ENCODE measurements at regions not wholly inside any gene's neighbourhood (a gene's known extent, or its start where the extent isn't known, plus 50 kb on each side); places are given as distances from the start of the nearest gene placed in this dataset.

DNA sequence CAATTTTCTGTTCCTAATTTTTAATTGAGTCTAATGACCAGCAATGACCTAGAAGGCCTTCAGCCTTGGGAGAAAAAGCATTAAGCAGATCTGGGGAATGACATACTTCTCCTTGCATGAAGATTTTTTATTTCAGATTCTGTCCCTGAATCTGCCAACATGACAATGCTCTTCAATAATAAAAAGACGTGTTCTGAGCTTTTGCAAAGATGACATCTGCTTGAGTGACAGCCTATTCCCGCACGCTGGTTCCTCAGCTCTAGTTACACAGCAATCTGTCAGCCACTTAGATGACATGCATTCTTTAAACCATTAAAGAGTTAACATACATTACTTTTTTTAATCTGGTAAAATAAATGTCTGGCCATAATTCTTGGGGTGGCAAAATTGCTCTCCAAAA, 129.3 kb upstream of the CDH6 start:
- WGBS, 2 experiments (ENCODE audit: extremely low coverage in 1 of 2, insufficient coverage in 1 of 2, insufficient read length in 1 of 2, insufficient replicate concordance in 2 of 2, low coverage in 1 of 2, low lambda C conversion rate in 2 of 2, missing lambda C conversion rate in 1 of 2): 93% methylated on average over 3 of the region's 3 CpGs; no CpG with 5 or more reads in 1 of the 2 experiments
- Histone ChIP-seq H3K9ac (replicated peaks in 1 of 4; ENCODE audit: extremely low read depth in 1 of 4, low read depth in 3 of 4, low read length in 3 of 4) (no peak overlapping the region), H2BK120ac (replicated peaks; ENCODE audit: low read depth, low read length) (no peak overlapping the region), H3K18ac (ENCODE audit: extremely low read depth, low read length) (no peak overlapping the region), H3K9me3 (ENCODE audit: insufficient read depth in 2 of 2, low read depth in 1 of 2, low read length in 1 of 2) (no peaks in the 10 kb centered on the region), H3K4me2 (ENCODE audit: insufficient read depth in 1 of 2, low read depth in 2 of 2, low read length in 2 of 2) (no peak overlapping the region), H3K4me1 (replicated peaks in 1 of 4; ENCODE audit: control insufficient read depth in 3 of 4, insufficient read depth in 4 of 4, low read length in 3 of 4) (no peaks in the 10 kb centered on the region), H4K20me1 (replicated peaks in 1 of 2; ENCODE audit: control insufficient read depth in 1 of 2, insufficient read depth in 2 of 2, low read length in 2 of 2) (no peaks in the 10 kb centered on the region), H3K79me2 (ENCODE audit: control insufficient read depth in 1 of 2, insufficient read depth in 2 of 2, low read length in 2 of 2) (no peaks in the 10 kb centered on the region), H3K27me3 (replicated peaks in 1 of 4; ENCODE audit: control insufficient read depth in 3 of 4, extremely low read depth in 1 of 4, insufficient read depth in 3 of 4, low read length in 3 of 4) (no peaks in the 10 kb centered on the region), H2AFZ (ENCODE audit: low read length) (no peak overlapping the region), H3K4me3 (ENCODE audit: extremely low read depth in 1 of 4, insufficient read depth in 2 of 4, low read depth in 3 of 4, low read length in 4 of 4) (no peak overlapping the region), H4K91ac (replicated peaks; ENCODE audit: insufficient read length, low read length) (no peak overlapping the region), H3K27ac (ENCODE audit: low read depth, low read length) (no peak overlapping the region), H3K56ac (replicated peaks; ENCODE audit: insufficient read length, low read depth, low read length) (no peak overlapping the region), H4K8ac (ENCODE audit: extremely low read depth, insufficient read depth, low read length) (no peak overlapping the region), H2BK20ac (ENCODE audit: low read length) (no peak overlapping the region), H3K14ac (ENCODE audit: insufficient read length) (no peak overlapping the region), H3K4ac (replicated peaks; ENCODE audit: insufficient read length, low read depth, low read length) (no peak overlapping the region), H3K23me2 (ENCODE audit: low read depth, low read length) (no peaks in the 10 kb centered on the region), H2BK12ac (ENCODE audit: low read depth, low read length) (no peak overlapping the region), H3K79me1 (ENCODE audit: low read depth, low read length) (no peaks in the 10 kb centered on the region), H2BK5ac (ENCODE audit: low read depth, low read length) (no peak overlapping the region), H3K23ac (ENCODE audit: insufficient read length) (no peak overlapping the region), H4K5ac (ENCODE audit: insufficient read length, low read depth, low read length) (no peak overlapping the region), H2AK5ac (ENCODE audit: low read depth, low read length) (no peak overlapping the region), H2BK15ac (ENCODE audit: low read length) (no peak overlapping the region), H3K36me3 (ENCODE audit: control insufficient read depth in 2 of 4, insufficient read depth in 4 of 4, low read length in 3 of 4) (no peaks in the 10 kb centered on the region)
- CTCF ChIA-PET (ENCODE audit: partially characterized antibody): interaction anchor here (0.9 kb wide), 1 partner anchor 46 kb away, joined by 3 read pairs; no protein-coding TSS in a partner anchor
- POLR2A ChIA-PET (ENCODE audit: partially characterized antibody): no interaction called here
- FAIRE-seq (no peak), DNase-seq (ENCODE audit: low read depth in 1 of 2, low spot score in 2 of 2) (no peak)
- TF ChIP-seq, protein P1, sequence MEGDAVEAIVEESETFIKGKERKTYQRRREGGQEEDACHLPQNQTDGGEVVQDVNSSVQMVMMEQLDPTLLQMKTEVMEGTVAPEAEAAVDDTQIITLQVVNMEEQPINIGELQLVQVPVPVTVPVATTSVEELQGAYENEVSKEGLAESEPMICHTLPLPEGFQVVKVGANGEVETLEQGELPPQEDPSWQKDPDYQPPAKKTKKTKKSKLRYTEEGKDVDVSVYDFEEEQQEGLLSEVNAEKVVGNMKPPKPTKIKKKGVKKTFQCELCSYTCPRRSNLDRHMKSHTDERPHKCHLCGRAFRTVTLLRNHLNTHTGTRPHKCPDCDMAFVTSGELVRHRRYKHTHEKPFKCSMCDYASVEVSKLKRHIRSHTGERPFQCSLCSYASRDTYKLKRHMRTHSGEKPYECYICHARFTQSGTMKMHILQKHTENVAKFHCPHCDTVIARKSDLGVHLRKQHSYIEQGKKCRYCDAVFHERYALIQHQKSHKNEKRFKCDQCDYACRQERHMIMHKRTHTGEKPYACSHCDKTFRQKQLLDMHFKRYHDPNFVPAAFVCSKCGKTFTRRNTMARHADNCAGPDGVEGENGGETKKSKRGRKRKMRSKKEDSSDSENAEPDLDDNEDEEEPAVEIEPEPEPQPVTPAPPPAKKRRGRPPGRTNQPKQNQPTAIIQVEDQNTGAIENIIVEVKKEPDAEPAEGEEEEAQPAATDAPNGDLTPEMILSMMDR (IDR thresholded peaks at IDR 0.05; ENCODE audit: control extremely low read depth in 1 of 3, insufficient read depth in 1 of 3, low read depth in 1 of 3, low read length in 3 of 3): no peak
- TF ChIP-seq GABPA (IDR thresholded peaks at IDR 0.05; ENCODE audit: borderline replicate concordance, insufficient read depth, low read length): no peak
- no peak for TF ChIP-seq MAFK (IDR thresholded peaks at IDR 0.05; ENCODE audit: low read depth, low read length)
- TF ChIP-seq ATF2 (IDR thresholded peaks at IDR 0.05; ENCODE audit: low read length): no peak
- TF ChIP-seq SRF (IDR thresholded peaks at IDR 0.05; ENCODE audit: low read depth, low read length): no peak
- no peak for TF ChIP-seq KDM4A (IDR thresholded peaks at IDR 0.05; ENCODE audit: low read depth, low read length, severe bottlenecking)
- TF ChIP-seq TBP (IDR thresholded peaks at IDR 0.05; ENCODE audit: low read depth, low read length): no peak
- TF ChIP-seq KDM5A (IDR thresholded peaks at IDR 0.05; ENCODE audit: low read length): no peak
- no peak for TF ChIP-seq YY1 (IDR thresholded peaks at IDR 0.05; ENCODE audit: low read depth, low read length)
- no peak for TF ChIP-seq EP300 (IDR thresholded peaks at IDR 0.05; ENCODE audit: borderline replicate concordance in 1 of 2, low read depth in 2 of 2, low read length in 2 of 2)
- no peak for TF ChIP-seq TAF1 (IDR thresholded peaks at IDR 0.05; ENCODE audit: low read depth, low read length)

All from H1 (cell line).